Activated CD4-positive, alpha-beta memory T cell treated with anti-CD3 and anti-CD28 coated beads, Interleukin-2, amount 10 ng/mL, durations not matched to agents 7 days and 5 days (primary cell): ENCODE measurements at regions not wholly inside any gene's neighbourhood (a gene's known extent, or its start where the extent isn't known, plus 50 kb on each side); places are given as distances from the start of the nearest gene placed in this dataset.

Experiments
- CTCF ChIA-PET: fragments of 350-600 bp; sonication (Branson Sonifier 250); formaldehyde crosslinking; loops from one replicate; lab custom pipeline; 2021; ENCODE audit warnings: antibody characterized with exemption, inconsistent platforms; lab: Charles Lee
- POLR2A ChIA-PET: fragments of 350-600 bp; sonication (Branson Sonifier 250); formaldehyde crosslinking; loops from one replicate; lab custom pipeline; 2021; ENCODE audit warnings: antibody characterized with exemption; lab: Charles Lee
- DNase-seq: peaks from one replicate; pipeline ENCODE4 v3.0.0-alpha.2; 2020
- H3K27ac Mint-ChIP-seq: one replicate; pipeline ENCODE4 v1.8.0; 2021; ENCODE audit warnings: mild to moderate bottlenecking, mixed read lengths
- H3K27me3 Mint-ChIP-seq: one replicate; pipeline ENCODE4 v1.8.0; 2021; ENCODE audit warnings: mixed read lengths
- H3K36me3 Mint-ChIP-seq: one replicate; pipeline ENCODE4 v1.8.0; 2021; ENCODE audit warnings: low read depth, mixed read lengths
- H3K4me1 Mint-ChIP-seq: one replicate; pipeline ENCODE4 v1.8.0; 2021; ENCODE audit warnings: mixed read lengths
- H3K4me3 Mint-ChIP-seq: one replicate; pipeline ENCODE4 v1.8.0; 2021; ENCODE audit warnings: mild to moderate bottlenecking, mixed read lengths
- H3K9me3 Mint-ChIP-seq: one replicate; pipeline ENCODE4 v1.8.0; 2021; ENCODE audit warnings: mixed read lengths

DNA sequence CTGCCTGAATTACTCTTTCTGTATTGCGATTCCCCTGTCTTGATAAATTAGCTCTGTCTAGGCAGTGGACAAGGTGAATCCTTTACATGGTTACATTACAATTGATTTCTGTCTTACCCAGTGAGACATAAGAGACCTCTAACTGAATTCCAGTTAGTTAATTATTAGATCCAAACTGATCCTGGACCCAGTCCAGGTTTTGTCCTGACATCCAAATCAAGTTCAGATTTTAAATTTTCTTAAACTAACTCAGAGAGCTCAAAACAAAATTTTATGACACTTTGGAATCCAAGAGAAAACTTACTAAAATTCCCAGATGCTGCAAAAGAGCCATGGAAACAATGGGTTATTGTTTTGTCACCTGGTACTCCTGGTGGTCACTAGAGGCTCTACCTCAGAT is 2166.6 kb downstream of the TP53TG3F start:
- no peaks in the 10 kb centered on the region for H3K36me3 Mint-ChIP-seq
- ChIA-PET POLR2A (no interaction called here), CTCF (no interaction called here)
- H3K4me3 Mint-ChIP-seq: no peak overlapping the region
- no peak overlapping the region for H3K27ac Mint-ChIP-seq
- H3K27me3 Mint-ChIP-seq: no peaks in the 10 kb centered on the region
- H3K9me3 Mint-ChIP-seq: peaks cover 7% of the 10 kb centered on the region
- no peaks in the 10 kb centered on the region for H3K4me1 Mint-ChIP-seq
- no peak for DNase-seq

DNA sequence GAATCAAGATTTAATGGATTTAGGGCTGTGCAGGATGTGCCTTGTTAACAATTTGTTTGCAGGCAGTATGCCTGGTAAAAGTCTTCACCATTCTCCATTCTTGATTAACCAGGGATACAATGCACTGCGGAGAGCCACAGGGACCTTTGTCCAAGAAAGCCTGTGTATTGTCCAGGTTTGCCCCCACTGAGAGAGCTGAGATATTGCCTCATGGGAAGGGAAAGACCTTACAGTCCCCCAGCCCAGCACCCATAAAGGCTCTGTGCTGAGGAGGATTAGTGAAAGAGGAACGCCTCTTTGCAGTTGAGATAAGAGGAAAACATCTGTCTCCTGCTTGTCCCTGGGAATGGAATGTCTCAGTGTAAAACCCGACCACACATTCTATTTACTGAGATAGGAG is 2169.6 kb downstream of the TP53TG3F start:
- Mint-ChIP-seq H3K4me3 (no peak overlapping the region), H3K27ac (no peak overlapping the region), H3K36me3 (no peaks in the 10 kb centered on the region), H3K27me3 (no peaks in the 10 kb centered on the region), H3K4me1 (no peaks in the 10 kb centered on the region), H3K9me3 (peaks cover 11% of the 10 kb centered on the region)
- no peak for DNase-seq
- POLR2A ChIA-PET: no interaction called here
- CTCF ChIA-PET: no interaction called here

DNA sequence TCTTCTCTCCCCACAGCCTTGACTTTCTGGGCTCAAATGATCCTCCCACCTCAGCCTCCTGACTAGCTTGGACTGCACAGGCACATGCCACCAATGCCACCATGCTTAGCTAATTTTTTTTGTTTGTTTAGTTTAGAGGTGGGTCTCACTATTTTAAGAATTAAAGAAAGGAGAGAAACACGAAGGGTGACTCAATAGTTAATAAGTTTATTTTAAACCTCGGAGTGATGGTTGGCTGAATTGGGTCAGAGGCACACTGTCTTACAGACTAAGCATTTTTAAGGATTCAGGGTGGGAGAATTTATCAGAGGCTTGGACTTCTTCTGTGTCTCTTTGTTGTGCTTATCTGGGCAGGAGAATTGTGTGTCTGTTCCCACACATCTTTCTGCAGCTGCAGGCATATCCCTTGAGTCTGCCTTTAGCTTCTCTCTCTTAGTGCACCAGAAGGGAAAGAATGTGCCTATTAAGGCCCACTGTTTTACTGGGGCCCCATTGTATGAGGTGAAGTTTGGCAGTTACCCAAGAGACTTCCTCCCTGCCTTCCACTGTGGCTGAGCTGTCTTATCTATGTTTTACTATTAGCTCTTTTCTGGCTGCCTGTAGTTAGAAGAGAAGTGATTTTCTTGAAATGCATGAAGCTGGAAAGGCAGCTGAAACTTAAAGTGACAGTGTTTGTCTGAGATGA is 2172.0 kb downstream of the TP53TG3F start:
- Mint-ChIP-seq H3K36me3 (no peaks in the 10 kb centered on the region), H3K9me3 (peaks cover 10% of the 10 kb centered on the region), H3K4me1 (no peaks in the 10 kb centered on the region), H3K27ac (no peak overlapping the region), H3K27me3 (no peaks in the 10 kb centered on the region), H3K4me3 (no peak overlapping the region)
- CTCF ChIA-PET: no interaction called here
- POLR2A ChIA-PET: no interaction called here
- DNase-seq: no peak

DNA sequence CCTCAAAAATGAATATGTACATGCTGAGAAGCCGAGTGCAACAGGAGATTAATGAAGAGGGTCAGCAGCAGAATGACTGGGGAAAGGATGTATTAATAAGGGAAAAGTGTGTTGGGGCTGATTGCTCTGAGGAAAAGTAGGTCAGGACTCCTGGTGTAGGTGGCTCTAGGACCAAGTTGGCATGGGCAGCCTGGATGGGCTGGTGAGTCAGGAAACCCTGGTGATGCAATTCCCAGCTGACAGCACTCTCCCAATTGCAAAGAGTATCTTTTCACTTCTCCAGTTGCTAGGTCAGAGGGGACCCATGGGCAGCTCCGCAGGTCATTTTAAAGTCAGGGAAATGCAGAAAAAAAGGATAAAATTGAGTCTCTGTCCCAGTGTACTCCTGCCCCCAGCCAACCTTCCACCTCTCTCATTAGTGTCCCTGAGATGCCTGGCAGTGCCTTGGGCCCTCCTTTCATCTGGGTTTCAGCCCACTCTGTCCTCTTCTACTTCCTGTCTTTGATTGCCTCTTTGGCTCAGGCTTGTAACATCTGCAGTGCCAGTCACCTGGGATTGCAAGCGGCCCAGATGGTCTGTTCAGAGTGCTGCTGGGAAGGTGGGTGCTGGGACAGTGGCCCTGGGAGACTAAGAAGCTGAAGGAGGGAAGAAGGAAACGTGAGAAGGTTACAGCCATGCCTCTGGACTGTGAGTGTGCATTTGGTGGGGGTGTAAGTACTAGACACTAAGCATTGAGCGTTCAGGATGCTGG is 2177.2 kb downstream of the TP53TG3F start:
- Mint-ChIP-seq H3K27ac (no peak overlapping the region), H3K4me3 (no peak overlapping the region), H3K4me1 (no peaks in the 10 kb centered on the region), H3K27me3 (no peaks in the 10 kb centered on the region), H3K9me3 (peaks cover 18% of the 10 kb centered on the region), H3K36me3 (no peaks in the 10 kb centered on the region)
- CTCF ChIA-PET: no interaction called here
- DNase-seq: no peak
- POLR2A ChIA-PET: no interaction called here

- Mint-ChIP-seq H3K4me1 (no peaks in the 10 kb centered on the region), H3K4me3 (no peak overlapping the region), H3K9me3 (peaks cover 17% of the 10 kb centered on the region), H3K36me3 (no peaks in the 10 kb centered on the region), H3K27ac (no peak overlapping the region), H3K27me3 (no peaks in the 10 kb centered on the region)
- ChIA-PET CTCF (no interaction called here), POLR2A (no interaction called here)
- no peak for DNase-seq
Measured at GRCh38 chr16:35637683-35638082, 2178.3 kb downstream of the TP53TG3F start.

GRCh38 chr16:35639233-35640205 is 2180.1 kb downstream of the TP53TG3F start:
- no peak overlapping the region for H3K4me3 Mint-ChIP-seq
- CTCF ChIA-PET: no interaction called here
- H3K4me1 Mint-ChIP-seq: no peaks in the 10 kb centered on the region
- H3K27me3 Mint-ChIP-seq: no peaks in the 10 kb centered on the region
- no peaks in the 10 kb centered on the region for H3K36me3 Mint-ChIP-seq
- POLR2A ChIA-PET: no interaction called here
- peaks cover 17% of the 10 kb centered on the region for H3K9me3 Mint-ChIP-seq
- DNase-seq: no peak
- H3K27ac Mint-ChIP-seq: no peak overlapping the region

DNA sequence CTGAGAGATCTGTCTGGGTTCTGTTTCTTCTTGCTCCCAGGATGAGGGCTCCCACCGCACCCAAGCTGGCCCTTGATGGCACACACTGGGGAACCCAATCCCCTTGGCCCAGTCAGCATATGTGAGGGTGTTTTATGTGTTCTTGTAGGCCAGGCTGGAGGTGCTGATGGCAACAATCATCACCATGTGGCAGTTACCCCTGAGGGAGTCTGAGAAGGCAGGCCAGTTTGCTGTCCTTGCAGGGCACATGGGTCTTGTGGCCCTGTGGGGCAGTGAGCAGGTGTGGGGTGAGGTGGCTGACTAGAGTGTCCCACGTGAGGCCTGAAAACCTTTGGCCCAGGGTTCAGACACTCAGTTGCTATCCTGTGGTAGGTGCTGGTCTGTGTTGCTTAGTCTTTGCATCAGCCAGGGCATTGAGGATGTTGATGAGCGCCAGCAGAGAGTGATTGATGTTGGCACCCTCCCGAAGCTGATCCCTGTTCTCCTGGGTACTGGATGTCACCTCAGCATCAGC is 2183.0 kb downstream of the TP53TG3F start:
- CTCF ChIA-PET: no interaction called here
- Mint-ChIP-seq H3K27ac (no peak overlapping the region), H3K36me3 (no peaks in the 10 kb centered on the region), H3K9me3 (peaks cover 17% of the 10 kb centered on the region), H3K27me3 (no peaks in the 10 kb centered on the region), H3K4me3 (no peak overlapping the region), H3K4me1 (no peaks in the 10 kb centered on the region)
- DNase-seq: no peak
- POLR2A ChIA-PET: no interaction called here

GRCh38 chr16:35651841-35652240 is 2192.4 kb downstream of the TP53TG3F start:
- Mint-ChIP-seq H3K4me3 (no peak overlapping the region), H3K9me3 (peaks cover 5% of the 10 kb centered on the region), H3K36me3 (no peaks in the 10 kb centered on the region), H3K27ac (no peak overlapping the region), H3K4me1 (no peaks in the 10 kb centered on the region), H3K27me3 (no peaks in the 10 kb centered on the region)
- DNase-seq: no peak
- ChIA-PET POLR2A (no interaction called here), CTCF (no interaction called here)

DNA sequence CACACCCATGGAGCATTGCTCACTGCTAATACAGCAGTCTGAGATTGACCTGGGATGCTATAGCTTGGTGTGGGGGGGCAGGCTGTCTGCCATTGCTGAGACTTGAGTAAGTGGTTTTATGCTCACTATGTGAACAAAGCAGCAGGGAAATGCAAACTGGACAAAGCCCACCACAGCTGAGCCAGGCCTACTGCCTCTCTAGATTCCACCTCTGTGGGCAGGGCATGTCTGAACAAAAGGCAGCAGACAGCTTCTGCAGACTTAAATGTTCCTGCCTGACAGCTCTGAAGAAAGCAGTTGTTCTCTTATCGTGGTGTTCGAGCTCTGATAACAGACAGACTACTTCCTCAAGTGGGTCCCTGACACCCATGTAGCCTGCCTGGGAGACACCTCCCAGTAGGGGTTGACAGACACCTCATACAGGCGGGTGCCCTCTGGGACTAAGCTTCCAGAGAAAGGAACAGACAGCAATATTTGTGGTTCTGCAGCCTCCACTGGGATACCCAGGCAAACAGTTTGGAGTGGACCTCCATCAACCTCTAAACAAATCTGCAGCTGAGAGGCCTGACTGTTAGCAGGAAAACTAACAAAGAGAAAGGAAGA is 2204.8 kb downstream of the TP53TG3F start:
- Mint-ChIP-seq H3K36me3 (no peaks in the 10 kb centered on the region), H3K27ac (no peak overlapping the region), H3K9me3 (peaks cover 27% of the 10 kb centered on the region), H3K27me3 (no peaks in the 10 kb centered on the region), H3K4me1 (no peaks in the 10 kb centered on the region), H3K4me3 (no peak overlapping the region)
- DNase-seq: no peak
- ChIA-PET POLR2A (no interaction called here), CTCF (no interaction called here)

- POLR2A ChIA-PET: no interaction called here
- no peak for DNase-seq
- no peaks in the 10 kb centered on the region for H3K36me3 Mint-ChIP-seq
- no peak overlapping the region for H3K27ac Mint-ChIP-seq
- H3K27me3 Mint-ChIP-seq: no peaks in the 10 kb centered on the region
- no peak overlapping the region for H3K4me3 Mint-ChIP-seq
- peaks cover 36% of the 10 kb centered on the region for H3K9me3 Mint-ChIP-seq
- CTCF ChIA-PET: no interaction called here
- no peaks in the 10 kb centered on the region for H3K4me1 Mint-ChIP-seq
Measured at GRCh38 chr16:35685085-35685484, 2225.7 kb downstream of the TP53TG3F start.

DNA sequence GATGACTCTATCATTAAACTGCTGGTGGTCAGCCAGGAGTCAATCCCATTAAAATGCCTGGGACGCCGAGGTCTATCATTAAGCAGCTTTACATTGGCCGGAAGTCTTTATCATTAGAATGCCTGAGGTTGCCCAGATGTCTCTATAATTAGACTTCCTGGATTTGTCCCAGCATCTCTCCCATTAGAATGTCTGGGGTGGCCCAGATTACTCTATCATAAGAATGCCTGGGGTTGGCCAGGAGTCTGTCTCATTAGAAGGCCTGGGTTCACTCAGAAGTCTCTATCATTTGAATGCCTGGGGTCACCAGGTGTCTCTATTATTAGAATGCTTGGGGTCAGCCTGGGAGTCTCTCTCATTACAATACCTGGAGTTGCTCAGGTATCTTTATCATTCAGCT is 2227.2 kb downstream of the TP53TG3F start:
- peaks cover 50% of the 10 kb centered on the region for H3K9me3 Mint-ChIP-seq
- no peak for DNase-seq
- ChIA-PET CTCF (no interaction called here), POLR2A (no interaction called here)
- no peak overlapping the region for H3K27ac Mint-ChIP-seq
- no peaks in the 10 kb centered on the region for H3K4me1 Mint-ChIP-seq
- no peaks in the 10 kb centered on the region for H3K36me3 Mint-ChIP-seq
- H3K27me3 Mint-ChIP-seq: no peaks in the 10 kb centered on the region
- H3K4me3 Mint-ChIP-seq: no peak overlapping the region

DNA sequence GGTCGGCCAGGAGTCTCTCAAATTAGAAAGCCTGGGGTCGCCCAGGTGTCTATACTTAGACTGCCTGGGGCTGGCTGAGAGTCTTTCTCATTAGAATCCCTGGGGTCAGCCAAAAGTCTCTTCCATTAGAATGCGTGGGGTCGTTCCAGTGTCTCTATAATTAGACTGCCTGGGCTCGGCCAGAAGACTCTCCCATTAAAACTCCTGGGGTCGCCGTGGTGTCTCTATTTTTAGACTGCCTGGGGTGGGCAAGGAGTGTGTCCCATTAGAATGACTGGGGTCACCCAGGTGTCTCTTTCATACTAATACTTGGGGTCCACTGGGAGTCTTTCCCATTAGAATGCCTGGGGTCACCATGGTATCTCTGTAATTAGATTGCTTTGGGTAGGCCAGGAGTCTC is 2227.7 kb downstream of the TP53TG3F start:
- no peaks in the 10 kb centered on the region for H3K36me3 Mint-ChIP-seq
- H3K4me1 Mint-ChIP-seq: no peaks in the 10 kb centered on the region
- no peak for DNase-seq
- peaks cover 53% of the 10 kb centered on the region for H3K9me3 Mint-ChIP-seq
- POLR2A ChIA-PET: no interaction called here
- no peak overlapping the region for H3K4me3 Mint-ChIP-seq
- H3K27ac Mint-ChIP-seq: no peak overlapping the region
- no peaks in the 10 kb centered on the region for H3K27me3 Mint-ChIP-seq
- CTCF ChIA-PET: no interaction called here

GRCh38 chr16:35687781-35688180 is 2228.4 kb downstream of the TP53TG3F start:
- no peak for DNase-seq
- H3K27ac Mint-ChIP-seq: no peak overlapping the region
- H3K4me3 Mint-ChIP-seq: no peak overlapping the region
- H3K9me3 Mint-ChIP-seq: peaks cover 59% of the 10 kb centered on the region
- H3K27me3 Mint-ChIP-seq: no peaks in the 10 kb centered on the region
- no peaks in the 10 kb centered on the region for H3K4me1 Mint-ChIP-seq
- ChIA-PET POLR2A (no interaction called here), CTCF (no interaction called here)
- no peaks in the 10 kb centered on the region for H3K36me3 Mint-ChIP-seq
